Right renal cortex interstitium (tissue), 3 donors: ENCODE measurements at regions not wholly inside any gene's neighbourhood (a gene's known extent, or its start where the extent isn't known, plus 50 kb on each side); places are given as distances from the start of the nearest gene placed in this dataset.

Source experiments
- DNase-seq, 3 donors: peaks; one replicate each; pipeline ENCODE4 v3.0.0-alpha.2; 2013; ENCODE audit warnings: low read depth in 3 of 3, low spot score in 2 of 3

DNA sequence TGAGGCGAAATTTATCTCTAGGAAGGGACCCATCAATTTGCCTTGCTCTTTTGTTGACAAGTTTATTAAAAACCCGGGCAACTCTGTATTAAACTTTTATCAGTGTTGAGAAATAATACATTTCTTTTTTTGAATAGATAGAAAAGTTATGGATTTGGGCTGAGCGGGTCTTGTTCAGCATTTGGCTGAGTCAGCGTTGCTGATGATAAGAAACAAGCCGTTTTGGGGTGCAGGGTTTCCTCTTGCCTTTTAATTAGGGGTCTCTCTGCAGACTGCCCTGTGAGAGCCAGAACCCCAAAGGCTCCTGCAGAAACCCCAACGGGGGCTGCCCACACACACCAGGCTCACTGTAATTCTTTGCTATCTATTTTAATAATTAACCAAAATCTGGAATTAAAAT, 82.1 kb upstream of the SLCO4A1 start:
- DNase-seq = no peak

DNA sequence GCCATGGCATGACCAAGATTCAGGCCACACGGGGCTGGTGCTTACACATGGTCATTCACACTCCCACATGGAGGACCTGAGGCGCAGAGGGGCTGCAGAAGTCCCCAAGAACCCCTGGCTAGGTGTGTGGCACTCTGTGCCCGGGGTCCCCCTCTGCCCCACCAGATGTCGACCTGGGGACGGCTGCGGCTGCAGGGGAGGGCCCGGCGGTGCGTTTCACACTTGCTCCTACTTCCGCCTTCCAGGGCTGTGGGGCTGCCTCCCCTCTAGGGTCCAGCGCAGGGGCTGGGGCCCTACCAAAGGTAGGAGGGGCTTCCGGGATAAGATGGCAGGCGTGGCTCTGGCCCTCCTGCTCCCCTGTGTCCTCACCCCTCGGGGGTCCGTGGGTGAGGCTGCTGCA, 81.1 kb upstream of the SLCO4A1 start:
- no peak for DNase-seq

DNA sequence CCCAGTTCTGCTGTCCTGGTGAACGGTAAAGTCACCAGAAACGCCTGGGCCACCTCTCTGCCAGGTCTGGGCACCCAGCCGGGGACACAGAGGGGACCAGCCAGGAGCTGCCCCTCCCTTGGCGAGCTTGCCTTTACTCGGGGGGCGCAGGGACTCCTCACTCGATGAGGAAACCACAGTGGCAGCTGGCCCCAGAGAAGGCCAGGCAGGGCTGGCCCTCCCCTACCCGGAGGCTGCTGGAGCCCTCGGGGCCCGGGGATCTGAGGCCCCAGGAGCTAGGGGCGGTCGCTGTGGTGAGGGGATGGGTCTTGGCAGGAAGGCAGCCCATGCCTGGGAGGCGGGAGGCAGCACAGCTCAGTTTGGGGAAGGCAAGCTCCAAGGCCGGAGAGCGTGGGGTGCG, 80.4 kb upstream of the SLCO4A1 start:
- no peak for DNase-seq

DNA sequence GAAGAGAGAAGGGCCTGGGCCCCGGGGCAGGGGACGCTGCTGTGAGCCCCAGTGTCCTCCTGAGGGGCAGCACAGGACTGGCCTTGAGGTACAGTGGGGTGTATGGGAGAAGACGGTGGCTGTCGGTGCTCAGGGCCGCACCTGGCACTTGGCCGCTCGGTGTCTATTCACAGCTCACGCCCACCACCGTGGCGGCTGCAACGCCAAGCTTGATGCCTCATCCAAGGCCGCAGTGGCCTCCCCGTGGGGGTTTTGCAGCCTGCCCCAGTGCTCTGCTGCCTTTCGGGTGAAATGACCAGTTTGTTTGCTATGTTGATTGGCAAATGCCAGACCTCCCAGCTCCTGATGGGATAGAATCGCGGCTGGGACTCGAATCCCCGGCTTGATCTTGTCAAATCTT, 79.5 kb upstream of the SLCO4A1 start:
- DNase-seq = no peak

DNA sequence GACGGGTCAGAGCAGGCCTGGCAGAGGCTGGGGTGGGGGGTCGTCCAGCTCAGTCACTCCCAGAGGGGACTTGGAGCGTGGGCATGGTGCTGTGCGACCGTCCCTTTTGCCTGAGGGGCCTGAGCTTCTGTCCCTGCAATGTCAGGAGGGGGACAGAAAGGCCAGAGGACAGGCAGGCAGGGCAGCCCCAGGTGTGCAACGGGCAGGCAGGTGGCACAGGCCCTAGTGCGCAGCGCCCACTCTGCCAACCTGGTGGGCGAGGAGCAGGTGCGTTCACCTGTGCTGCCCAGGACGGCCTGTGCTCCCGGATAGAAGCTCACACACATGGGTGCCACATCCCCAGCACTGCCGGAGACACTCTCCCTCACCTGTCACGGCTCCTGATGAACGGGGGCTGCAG, 78.7 kb upstream of the SLCO4A1 start:
- DNase-seq = no peak

DNA sequence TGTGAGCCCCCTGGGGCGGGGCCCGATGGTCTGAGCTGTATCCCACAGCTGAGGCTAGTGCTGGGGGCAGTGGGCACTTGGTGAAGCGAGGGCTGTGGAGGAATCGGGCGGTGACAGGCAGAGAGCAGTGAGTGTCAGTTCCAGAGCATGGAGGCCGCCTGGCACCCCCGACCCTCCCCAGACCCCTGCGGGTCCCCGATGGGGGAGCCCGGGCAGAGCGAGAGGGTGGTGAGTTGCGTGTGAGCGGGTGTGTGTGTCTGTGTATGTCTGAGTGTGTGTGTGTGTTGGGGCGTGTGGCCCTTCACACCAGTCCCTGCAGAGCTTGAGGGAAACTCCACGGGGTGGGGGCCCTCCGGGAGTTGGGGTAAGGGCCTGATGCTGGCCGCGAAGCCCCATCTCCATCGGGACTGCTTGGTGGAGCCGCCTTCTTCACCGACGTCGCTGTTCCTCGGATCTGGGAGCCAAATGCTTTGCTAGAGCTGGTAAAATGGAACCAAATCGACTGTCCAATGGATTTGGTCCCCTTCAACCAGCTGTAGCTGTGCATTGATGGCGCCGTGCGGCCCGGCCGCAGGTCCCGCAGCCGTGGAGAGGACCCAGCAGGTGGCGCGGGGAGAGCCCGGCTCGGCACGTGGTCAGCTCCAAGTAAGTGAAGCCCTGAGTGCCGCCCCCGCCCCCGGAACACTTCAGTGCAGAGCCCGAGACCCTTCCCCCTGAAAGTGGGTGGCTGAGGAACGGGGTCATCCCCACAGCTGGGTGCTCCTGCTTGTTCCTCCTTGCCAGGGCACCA, 77.7 kb upstream of the SLCO4A1 start:
- DNase-seq = no peak

DNA sequence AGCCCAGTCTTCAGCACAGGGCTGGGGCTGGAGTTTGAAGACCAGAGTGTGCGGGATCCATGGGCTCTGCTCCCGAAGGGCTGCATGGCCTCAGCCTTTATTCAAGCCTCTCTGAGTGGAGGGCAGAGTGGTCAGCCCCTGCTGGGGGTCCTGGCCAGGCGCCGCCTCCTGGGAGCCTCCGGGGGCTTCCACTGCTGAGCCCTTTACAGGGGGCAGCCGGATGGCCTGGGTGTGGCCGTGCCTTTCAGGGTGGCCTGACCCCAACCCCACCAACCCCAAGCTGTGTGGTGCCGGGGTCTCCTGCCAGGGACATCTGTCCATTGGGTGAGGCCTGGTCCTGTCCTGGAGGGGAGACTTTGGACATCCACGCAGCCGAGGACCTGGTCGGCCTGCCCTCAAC, 76.0 kb upstream of the SLCO4A1 start:
- DNase-seq = no peak

DNA sequence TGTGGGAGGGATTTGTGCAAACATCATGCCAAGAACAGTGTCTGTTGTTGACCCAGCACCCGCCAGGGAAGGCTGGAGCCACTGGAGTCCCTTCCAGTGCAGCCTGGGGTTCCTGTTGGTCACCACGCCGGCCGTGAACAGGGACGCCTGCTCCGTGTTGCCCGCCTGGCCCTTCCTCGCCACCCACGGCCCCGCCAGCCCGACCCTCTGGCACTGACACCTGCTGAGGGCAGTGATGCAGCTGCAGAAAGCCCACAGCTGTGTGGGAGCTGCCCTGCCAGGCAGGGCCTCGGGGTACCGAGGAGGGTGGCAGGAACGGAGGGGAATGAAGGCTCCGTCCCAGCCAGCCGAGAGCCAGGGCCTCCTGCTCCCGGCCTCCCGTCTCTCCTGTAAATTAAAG, 75.5 kb upstream of the SLCO4A1 start:
- no peak for DNase-seq

DNA sequence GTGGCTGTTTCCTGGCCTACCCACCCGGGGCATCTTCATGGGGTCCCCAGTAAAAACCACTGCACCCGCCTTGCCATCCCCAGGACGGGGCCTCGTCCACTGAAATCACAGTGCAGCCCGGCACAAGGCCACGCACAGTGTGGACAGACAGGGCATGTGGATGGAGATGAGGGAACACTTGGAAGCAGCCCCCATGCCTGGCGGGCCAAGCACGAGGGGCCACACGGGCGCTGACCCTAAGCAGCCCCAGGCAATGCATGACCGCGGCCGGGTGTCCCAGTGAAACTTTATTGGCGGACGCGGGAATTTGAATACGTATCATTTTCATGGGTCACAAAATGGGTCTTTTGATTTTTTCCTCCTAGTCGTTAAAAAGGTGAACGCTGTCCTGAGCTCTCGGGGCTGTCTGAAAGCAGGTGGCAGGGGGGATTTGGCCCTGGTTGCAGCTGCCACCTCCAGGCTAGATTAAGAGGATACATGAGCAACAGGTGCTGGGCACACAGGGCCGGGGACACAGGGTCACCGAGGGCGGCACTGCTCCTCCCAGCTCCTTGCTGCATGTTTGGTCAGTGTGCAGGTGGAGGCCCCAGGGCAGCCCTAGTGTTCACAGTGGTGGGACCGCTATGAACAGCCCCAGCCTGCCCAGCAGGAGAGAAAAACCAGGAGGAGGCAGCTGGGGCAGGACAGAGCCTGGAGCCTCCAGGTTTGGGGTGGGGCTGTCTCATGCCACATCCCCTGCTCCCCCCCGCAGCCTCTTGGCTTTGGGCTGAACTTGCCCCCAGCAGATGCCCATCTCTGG, 74.9 kb upstream of the SLCO4A1 start:
- no peak for DNase-seq

DNA sequence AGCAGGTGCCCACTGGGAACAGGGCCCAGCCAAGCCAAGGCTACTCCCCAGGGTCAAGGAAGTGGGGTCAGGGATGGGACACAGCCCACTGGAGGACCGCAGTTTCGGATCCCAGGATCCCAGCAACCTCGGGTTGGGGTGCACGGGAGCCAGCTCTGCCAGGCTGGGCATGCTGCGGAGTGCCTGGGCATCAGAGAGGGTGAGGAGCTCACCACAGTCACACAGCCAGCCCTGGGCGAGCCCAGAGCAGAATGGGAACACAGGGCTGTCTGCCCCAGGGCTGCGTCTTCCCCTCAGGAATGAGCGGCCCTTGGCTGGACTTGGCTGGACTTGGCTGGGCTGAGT, 74.3 kb upstream of the SLCO4A1 start:
- DNase-seq = no peak

DNA sequence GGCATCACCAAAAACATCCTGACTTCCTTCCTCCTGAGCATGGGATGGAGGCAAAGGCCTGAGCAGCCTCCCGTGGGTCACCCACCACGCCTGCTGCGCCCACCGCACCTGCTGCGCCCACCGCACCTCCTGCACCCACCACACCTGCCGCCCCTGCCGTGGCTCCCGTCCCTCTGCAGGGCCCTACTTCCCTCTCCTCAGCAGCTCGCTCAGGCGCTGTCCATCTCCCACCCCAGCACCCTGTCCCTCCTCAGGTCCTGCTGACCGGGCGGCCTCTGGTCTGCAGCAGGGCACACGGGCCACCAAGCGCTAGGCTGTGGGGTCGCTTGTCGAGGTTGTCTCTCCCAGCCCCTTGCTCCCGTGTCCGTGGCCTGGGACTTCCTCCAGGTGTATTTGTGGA, 72.7 kb upstream of the SLCO4A1 start:
- no peak for DNase-seq

DNA sequence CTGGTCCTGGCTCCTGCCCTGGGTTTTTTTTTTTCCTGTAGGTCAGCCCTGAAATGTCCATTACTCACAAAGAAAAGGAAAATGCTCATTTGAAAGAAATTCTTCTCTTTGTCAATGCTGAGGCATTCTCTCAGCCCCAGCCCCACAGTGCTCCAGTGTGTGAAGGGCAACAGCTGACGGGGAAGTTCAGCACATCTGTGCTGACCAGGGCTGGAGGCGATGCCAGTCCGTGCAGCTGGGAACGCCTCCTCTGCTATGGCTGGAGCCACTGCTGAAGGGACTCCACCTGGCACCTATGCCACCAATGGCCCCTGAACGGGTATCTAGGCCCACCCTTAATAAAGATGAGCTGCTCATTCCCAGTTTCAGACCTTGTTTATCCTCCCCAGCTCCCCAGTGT, 71.9 kb upstream of the SLCO4A1 start:
- DNase-seq = no peak

DNA sequence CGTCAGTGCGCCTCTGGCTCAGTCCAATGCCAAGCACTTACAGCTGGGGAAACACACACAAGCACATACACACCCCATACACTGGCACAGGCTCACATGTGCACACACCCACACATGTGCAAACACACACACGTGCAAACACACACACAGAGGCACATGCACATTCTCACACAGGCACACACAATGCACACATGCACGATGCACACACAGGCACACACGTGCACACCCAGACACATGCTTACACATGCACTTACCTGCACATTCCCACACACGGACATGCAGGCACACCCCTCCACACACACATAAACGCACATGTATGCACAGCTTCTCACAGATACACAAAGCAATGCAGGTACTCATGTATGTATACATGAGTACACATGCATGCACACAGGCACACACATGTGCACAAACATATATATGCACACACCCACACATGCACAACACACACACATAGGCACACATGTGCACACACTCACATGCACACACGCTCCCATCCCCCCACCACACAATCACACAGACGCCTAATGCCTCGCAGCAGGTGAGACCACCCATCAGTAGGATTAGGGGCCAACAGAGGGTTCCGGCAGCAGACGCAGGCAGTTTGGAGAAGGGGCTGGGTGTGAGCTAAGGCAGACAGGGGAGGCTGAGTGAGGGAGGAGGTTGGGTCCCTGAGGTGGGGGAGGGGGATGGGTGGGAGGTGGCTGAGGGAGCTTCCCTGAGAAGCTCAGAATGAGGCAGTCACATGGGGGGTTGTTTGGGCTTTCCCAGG, 71.2 kb upstream of the SLCO4A1 start:
- no peak for DNase-seq

DNA sequence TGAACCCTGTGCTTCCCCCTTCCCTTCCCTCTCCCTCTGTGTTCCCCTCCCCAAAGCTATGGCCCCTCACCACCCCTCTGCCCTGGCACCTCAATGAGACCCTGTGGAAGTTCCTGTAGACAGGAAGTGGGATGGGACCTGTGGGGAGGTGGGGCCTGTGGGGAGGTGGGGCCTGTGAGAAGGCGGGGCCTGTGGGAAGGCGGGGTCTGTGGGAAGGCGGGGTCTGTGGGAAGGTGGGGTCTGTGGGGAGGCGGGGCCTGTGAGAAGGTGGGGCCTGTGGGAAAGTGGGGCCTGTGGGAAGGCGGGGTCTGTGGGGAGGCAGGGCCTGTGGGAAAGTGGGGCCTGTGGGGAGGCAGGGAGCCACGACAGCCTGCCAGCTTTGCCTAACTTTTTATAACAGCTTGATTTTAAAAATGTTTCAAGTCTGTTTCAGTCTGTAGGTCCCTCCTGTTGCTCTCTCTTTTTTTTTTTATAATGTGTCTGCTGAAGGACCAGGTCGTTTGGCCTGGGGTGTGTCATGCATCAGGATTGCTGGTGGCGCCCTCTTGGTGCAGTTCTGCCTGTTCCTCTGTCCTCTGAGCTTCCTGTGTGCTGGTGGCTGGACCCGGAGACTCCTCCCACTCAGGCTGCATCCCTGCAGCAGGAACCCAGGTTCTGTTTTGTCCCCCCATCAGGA, 70.5 kb upstream of the SLCO4A1 start:
- no peak for DNase-seq

DNA sequence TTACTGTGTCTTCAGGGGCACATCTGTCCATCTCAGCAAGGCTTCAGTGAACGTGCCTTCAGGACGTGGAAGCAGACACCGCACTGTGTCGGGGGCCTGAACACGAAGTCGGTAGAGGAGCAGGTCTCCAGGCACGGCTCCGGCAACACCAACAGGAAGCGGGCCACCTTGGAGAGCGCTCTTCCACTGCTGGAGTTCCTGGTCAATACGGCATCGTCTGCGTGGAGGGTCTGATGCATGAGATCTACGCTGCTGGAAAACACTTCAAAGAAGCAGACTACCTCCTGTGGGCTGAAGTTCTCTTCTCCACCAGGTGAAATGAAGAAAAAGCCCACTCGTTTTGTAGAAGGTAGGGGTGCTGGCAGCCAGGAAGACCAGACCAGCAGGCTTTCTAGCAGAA, 69.3 kb upstream of the SLCO4A1 start:
- DNase-seq = no peak

DNA sequence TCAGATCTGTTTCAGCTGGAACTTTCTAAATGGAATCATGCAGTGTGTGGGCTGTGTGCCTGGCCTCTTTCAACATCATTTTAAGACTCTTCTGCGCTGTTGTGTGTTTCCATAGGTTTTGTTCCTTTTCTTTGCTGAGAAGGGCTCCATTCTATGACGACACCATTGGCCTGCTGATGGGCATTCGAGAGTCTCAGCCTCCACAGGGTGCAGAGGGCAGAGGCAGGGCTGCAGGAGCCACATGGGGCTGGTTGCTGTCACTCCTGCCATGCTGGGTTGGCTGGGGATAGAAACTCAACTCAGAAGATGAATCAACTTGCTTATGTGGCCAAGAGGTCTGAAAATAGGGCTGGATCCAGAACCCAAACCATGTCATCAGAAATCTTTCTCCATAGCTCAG, 68.5 kb upstream of the SLCO4A1 start:
- DNase-seq = no peak

DNA sequence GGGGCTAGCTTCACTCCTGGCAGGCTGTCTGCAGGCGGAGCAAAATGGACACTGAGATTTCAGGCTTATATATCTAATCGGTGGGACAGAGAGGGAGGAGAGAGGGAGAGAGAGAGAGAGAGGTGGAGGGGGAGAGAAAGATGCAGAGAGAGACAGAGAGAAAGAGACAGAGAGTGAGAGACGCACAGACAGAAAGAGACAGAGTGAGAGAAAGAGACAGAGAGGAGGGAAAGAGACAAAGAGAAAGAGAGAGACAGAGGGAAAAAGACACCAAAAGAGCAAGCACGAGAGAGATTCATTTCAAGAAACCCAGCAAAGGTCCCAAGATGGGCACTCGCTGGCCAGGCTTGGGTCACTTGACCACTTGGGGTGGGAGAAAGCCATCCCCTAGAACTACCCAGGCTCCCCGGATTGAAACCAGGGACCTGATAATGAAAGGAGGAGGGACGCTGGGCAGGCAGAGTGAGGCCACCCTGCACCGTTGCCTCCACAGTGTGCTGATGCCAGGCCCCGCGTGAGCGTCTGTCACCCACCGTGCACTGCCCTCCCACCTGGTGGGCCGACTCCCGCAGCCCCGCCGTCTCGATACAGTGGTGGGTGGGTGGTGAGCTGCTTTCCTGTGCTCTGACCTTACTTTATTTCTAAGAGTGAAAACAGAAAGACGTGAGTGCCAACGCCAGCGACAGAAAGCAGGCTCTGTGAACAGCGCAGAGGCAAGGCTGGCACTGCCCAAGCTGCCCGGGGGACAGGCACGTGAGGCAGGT, 67.9 kb upstream of the SLCO4A1 start:
- no peak for DNase-seq

DNA sequence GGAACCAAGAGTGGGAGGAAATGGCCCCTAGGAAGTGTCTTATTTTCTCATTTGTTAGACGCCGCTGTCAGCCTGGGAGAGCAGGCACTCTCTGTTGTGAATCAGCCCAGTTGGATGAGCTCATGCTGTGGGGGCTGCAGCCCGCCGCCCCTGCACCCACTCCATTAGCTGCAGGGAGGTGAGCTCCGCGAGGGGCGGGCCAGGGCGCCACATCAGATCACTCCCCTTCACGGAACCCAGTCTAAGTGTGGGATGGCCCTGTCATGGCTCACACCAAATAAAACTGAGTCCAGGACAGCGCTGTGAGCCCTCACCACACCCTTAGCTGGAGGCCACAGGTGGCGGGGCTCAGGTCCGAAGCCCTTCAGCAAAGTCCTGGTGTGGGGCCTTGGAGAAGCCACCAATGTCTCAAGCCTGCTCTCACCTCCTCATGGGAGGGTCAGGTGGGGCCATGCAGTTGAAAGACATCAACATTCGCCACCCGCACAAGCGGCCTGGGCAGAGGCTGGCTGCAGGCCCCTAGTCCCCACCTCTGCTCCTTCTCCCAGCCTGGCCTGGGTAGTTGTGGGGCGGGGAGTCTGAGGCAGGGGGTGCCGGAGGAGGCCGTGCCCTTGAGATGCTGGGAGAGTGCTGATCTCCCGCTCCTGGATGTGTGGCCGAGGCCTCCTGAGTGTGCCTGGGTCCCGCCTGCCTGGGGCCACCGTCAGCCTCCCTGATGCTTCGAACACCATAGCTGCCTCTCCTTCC, 66.2 kb upstream of the SLCO4A1 start:
- no peak for DNase-seq

DNA sequence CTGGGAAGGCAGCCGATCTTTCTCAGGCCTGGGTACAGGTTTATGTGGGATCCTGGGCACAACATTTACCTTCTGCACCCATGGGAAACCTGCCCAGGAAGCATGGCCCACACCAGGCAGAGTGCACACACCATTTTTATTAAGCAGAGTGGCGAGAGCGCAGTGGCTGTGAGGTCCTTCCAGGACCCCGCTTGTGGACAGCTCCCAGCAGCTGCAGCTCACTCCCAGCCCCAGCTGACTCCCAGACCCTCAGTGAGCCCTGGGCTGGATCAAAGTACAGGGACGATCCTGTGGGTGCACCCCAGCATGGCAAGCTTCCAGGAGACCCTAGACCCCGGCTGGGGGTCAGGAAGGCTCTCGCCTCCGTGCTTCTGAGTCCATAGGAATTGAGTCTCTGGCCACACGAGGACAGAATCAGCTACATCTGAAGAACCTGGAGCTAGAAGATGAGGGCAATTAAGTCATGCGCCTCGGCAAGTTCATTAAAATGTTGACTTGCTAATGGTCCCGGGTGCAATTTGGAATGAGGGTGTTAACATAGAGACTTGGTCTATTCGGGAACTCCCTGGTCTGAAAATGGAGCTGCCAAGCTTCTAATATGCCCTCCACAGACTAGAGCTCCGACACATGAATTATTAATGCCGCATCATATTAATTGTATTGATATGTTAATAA, 65.4 kb upstream of the SLCO4A1 start:
- peak; percentile 25 to 63 (median 47) for DNase-seq
